ENCODE measurements at regions not wholly inside any gene's neighbourhood (a gene's known extent, or its start where the extent isn't known, plus 50 kb on each side); places are given as distances from the start of the nearest gene placed in this dataset.

GRCh38 chr1:47709872-47710231, 272.0 kb downstream of the FOXD2 start:
- Mint-ChIP-seq H3K27ac (no peak overlapping the region), H3K9me3 (no peaks in the 10 kb centered on the region), H3K36me3 (ENCODE audit: insufficient read depth in 1 of 3, low read depth in 3 of 3) (no peaks in the 10 kb centered on the region; a peak in 1 of 7 replicates), H3K4me3 (peak overlapping the region; percentile 62 to 86), H3K27me3 (ENCODE audit: low read depth) (peaks cover 100% of the 10 kb centered on the region), H3K4me1 (peaks cover 15 to 29% of the 10 kb centered on the region in 2 experiments)
- H3K56ac ChIP-seq (ENCODE audit: insufficient read length, low read depth, low read length): no peak overlapping the region
- no peak overlapping the region for H2BK15ac ChIP-seq (ENCODE audit: low read depth, low read length)
- H4K8ac ChIP-seq (replicated peaks; ENCODE audit: insufficient read length, low read depth, low read length): no peak overlapping the region
- H3K27ac ChIP-seq (ENCODE audit: insufficient read length, low read depth, low read length): no peak overlapping the region
- H4K91ac ChIP-seq (ENCODE audit: insufficient read length, low read depth, low read length): no peak overlapping the region
- no peak overlapping the region for H2AFZ ChIP-seq (ENCODE audit: low read length)
- no peak overlapping the region for H3K18ac ChIP-seq (ENCODE audit: insufficient read length, low read depth, low read length)
- H3K4me1 ChIP-seq (ENCODE audit: insufficient read depth, low read length): no peaks in the 10 kb centered on the region
- H3K4me2 ChIP-seq (ENCODE audit: insufficient read depth, insufficient read length, low read length): peak overlapping the region; percentile 18
- H3K79me2 ChIP-seq (ENCODE audit: insufficient read depth, low read length): no peaks in the 10 kb centered on the region
- H3K14ac ChIP-seq (ENCODE audit: insufficient read depth, low read length): no peak overlapping the region
- H3K9me3 ChIP-seq (ENCODE audit: control insufficient read depth, low read depth, low read length): no peaks in the 10 kb centered on the region
- WGBS (ENCODE audit: extremely low coverage, insufficient read length, low lambda C conversion rate): no CpG with 5 or more reads among the region's 25 CpGs
- H2BK120ac ChIP-seq (ENCODE audit: low read depth, low read length, poor library complexity, severe bottlenecking): no peak overlapping the region
- H2AK5ac ChIP-seq (ENCODE audit: insufficient read length, low read length): no peak overlapping the region
- H2BK5ac ChIP-seq (ENCODE audit: insufficient read length, low read length): no peak overlapping the region
- no peak overlapping the region for H4K5ac ChIP-seq (ENCODE audit: insufficient read length, low read depth, low read length)
- H3K23ac ChIP-seq (ENCODE audit: insufficient read length, low read depth, low read length): no peak overlapping the region
- no peak overlapping the region for H2BK12ac ChIP-seq (ENCODE audit: insufficient read length, low read depth, low read length)
- peaks cover 20% of the 10 kb centered on the region for H3K23me2 ChIP-seq (ENCODE audit: insufficient read length, low read depth, low read length, poor library complexity, severe bottlenecking)
- H4K20me1 ChIP-seq (ENCODE audit: control insufficient read depth, insufficient read depth, insufficient read length): no peaks in the 10 kb centered on the region
- H3K4ac ChIP-seq (ENCODE audit: low read depth, low read length): no peak overlapping the region
- H3K79me1 ChIP-seq (ENCODE audit: insufficient read depth, low read depth, low read length, poor library complexity, severe bottlenecking): no peaks in the 10 kb centered on the region
- H3T11ph ChIP-seq (ENCODE audit: low read length): no peak overlapping the region
- H3K27me3 ChIP-seq (ENCODE audit: insufficient read depth, low read length): peaks cover 59% of the 10 kb centered on the region
- H3K9ac ChIP-seq (ENCODE audit: extremely low read depth, insufficient read length, low read length): no peak overlapping the region
- TF ChIP-seq CTCF (conservative IDR thresholded peaks at IDR 0.05): no peak; the same call in 2 of the 3 replicates
- H2BK20ac ChIP-seq (ENCODE audit: low read depth, low read length, poor library complexity, severe bottlenecking): no peak overlapping the region
- peak; percentile 58 for DNase-seq

All from H9 (cell line).